ENCODE measurements at regions not wholly inside any gene's neighbourhood (a gene's known extent, or its start where the extent isn't known, plus 50 kb on each side); places are given as distances from the start of the nearest gene placed in this dataset.
A peak's percentile ranks its signal among the peaks of the same experiment; 100 is the strongest.

DNA sequence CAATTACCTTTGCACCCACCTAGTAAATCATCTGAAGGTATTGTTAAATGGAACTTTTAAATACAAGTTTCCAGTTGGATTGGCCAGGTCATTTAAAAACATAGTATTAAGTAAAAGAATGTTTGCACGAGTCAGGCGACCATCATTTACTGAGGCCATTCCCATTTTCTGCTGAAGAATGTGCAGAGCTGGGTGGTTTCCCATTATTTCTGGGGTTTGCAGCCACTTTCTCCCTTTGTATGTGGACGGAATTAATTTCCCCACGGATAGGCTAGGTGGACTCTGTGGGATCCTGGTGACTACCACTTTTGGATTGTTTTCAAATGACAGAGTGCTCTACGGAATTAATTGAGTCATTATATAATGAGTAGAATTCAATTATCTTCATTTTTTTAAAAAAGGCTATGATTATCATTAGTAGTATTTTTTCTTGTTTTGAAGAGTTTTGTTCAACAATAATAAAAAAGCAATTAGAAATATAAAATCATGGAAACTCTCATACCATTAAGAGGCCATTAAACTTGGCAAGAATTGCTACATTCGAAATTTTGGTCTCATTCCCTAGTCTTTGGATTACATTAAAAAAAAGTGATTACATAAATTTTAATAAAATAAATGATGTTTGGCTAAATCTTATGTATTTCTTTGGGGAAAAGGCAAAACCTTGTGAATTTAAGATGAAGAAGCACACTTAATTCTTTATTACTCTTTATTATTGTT lies 120.4 kb upstream of the FZD8 start:
- no peak for DNase-seq

DNA sequence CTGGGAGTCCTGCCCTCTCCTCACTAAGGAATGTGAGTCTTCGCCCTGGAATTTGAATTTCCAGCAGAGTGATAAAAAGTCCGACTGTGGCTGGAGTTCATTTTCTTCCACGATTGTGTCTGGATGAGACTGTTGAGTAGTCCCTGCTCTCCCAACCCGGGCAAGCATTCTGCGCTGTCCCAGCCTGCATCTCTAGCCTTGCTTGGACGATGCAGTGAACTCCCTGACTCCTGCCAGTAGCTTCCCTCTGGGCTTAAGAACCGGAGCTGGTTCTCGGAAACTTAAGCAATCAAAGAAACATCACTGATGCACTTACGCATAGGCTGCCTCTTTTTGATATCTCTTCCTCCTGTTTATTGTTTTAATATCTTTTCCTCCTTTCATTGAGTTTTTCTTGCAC lies 116.0 kb upstream of the FZD8 start:
- DNase-seq = no peak

DNA sequence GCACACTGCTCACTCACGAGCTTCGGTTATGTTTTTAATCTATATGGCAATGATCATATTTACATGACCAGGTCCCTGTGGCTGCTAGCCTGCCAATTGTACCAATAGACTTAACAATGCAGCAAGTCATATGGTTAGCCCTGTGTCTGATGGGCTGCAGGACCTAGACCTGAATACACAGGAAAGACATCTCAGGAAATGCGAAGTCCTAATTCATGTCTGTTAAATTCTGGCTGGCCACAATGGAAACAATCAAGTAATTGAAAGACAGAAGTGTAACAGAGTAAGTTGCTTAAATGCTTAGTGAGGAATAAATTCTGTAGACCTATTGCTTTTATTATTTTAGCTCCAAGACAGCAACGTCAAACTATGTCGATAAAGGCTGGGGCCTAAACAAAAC lies 112.4 kb upstream of the FZD8 start:
- no peak for DNase-seq

DNA sequence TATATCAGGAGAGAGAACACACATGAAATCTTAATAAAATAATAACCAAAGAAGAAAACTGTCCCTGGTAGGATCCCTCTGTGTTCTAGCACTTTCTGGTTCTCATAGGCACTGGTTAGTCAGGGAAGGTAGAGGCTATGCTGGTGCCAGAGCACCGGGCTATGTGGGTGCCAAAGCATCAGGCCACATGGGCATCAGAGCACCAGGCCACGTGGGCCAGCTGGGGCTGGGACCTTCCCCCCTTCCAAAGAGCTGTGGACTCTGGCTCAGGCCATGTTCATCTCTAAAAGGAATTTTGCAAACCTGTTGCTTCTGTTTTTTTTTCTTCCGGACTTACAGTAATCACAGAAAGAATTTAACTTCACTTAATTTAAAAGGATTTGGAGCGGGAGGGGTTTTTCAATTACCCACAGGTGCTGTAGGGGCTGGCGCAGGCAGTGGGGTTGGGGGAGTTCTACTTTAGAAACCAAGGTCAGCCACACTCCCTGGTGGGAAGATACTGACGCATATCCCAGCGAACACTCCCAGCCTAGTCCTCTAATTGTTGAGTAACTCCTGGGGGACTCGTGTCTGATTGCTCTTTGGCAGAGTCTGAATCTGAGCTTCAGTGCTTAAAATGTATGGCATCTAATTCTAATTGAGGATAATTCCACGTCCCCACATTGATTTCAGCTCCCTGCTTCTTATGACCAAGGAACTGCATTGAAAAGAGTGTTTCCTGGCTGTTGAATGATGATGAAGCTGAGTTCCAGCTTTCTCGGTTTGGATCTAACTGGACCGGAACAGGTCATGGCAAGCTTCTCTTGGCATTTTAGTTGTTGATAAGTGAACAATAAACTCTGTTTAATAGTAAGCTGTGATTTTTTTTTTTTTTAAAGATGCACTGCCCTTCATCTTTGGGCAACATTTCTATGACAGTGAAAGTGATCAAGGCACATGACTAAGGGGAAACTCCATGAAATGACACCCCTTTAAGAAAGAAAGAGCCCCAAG lies 110.7 kb upstream of the FZD8 start:
- DNase-seq = no peak

DNA sequence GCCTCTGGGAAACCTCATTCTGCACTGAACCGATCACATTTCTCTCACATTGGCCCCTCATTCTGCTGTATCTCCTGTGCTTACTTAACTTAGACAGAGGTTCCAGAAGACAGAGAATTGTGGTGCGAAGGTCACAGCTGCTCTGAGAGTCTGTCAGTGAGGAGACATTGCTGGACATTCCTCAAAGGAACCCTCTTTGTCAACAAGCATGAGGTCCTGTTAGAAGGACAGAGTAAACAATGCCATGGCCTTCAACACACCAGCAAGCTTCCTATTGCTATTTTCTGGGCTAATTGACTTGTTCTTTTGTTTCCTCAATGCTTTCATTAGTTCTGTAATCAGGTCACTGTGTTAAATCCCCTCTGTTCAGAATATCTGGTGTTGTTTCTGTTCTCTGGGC lies 109.3 kb upstream of the FZD8 start:
- no peak for DNase-seq

DNA sequence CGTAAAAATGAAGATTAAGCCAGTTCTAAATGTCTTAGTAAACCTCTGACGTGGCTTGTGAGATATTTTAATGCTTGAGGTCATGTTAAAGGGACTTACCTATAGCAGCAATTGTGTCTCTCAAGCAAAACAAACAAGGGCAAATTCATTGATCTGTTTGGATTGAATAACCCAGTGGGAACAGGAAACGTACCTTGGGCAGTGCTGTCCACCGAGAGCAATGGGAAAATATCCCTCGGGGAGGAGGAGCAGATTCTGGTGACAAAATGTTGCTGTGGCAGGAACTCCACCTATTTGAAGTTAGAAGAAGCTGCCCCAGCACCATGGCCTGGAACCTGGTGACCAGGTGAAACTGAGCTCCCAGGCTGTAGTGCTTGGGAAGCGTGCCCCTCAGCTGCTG lies 107.1 kb upstream of the FZD8 start:
- DNase-seq = no peak

DNA sequence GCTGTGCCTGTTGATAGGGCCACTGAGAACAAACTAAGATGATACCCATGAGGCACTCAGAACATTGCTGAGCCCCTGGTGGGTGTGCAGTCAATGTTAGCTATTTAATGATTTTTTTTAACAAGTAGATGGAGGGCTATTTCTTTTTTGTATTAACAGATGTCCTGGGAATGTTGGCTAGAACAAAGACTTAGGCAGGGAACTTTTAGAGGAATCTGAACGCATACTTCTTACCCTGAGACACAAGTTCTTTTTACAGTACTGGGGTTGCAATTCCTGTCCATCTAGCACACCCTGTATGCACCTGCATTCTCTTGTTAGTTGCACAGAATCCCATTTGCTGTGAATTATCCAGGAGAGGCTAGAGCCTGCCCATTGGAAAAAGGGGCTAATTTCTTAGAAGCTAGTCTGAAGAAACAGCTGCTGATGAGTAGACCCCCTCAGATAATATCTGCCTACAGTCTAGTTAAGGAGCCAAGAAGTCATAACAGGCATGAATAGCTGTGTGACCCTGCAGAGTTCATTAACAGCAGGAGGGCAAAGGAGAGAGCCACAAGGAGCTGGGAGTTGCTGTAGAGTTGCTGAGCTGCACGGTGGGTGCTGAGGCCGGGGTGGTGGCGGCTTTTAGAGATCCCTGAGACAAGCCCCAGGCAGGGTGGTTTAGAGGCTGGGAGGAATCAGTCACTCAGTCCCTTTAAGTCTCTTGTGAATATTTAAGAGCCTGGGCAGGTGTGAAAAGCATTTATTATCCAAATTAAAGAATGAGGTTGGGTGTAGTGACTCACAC lies 103.7 kb upstream of the FZD8 start:
- no peak for DNase-seq

DNA sequence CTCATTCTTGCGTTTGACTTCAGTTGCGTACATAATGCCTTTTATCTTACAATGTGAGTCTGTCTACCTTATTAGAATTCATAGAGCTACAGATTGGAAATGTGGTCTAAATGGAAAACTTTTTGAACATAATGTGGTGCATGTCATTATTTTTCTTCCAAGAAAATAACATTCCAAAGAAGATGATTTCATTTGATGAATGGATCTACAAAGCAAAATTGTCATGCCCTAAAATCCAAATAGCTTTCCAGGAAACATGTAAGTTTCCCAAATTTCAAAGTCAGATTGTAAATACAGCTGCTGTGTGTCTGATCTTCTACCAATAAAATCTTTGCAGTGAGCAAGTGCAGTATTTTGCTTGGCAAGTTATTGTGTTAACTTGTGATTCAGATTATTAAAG lies 101.8 kb upstream of the FZD8 start:
- no peak for DNase-seq

DNA sequence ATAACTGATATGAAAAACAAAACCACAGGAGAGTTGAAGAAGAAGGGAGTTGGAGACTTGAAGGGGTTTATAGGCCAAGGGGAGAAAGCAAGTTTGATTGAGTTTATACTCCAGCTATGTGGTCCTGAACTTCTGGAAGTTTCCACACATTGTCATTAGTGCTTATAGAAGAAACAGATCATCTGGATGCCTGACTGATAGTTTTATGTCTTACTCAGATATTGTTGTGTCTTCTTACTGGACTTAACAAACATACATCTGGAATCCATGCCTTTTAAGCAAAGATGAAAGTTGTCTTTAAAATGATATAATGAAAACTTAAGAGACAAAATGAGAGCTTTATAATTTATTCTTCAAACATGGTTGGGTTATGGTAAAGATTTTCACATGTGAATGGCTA lies 101.3 kb upstream of the FZD8 start:
- DNase-seq = no peak

DNA sequence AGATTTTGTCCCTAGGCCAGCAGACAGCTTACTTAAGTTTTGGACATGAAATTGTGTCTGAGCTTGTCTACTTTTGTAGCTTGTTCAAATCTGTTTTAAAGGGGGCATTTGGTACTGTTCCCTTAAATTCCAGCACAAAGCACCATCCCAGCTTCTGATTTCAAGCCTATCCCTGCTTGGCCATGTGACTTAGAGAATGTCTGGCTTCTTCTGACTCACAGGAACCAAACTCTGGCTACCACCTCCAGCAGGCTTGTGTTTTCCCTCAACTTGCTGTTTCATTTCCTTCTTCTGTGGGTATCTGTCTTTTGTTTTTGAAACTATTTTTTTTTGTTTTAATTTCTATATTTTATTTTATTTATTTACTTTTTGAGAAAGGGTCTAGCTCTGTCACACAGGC lies 97.9 kb upstream of the FZD8 start:
- DNase-seq = peak in 2 of 4 experiments; percentile 8 to 17

DNA sequence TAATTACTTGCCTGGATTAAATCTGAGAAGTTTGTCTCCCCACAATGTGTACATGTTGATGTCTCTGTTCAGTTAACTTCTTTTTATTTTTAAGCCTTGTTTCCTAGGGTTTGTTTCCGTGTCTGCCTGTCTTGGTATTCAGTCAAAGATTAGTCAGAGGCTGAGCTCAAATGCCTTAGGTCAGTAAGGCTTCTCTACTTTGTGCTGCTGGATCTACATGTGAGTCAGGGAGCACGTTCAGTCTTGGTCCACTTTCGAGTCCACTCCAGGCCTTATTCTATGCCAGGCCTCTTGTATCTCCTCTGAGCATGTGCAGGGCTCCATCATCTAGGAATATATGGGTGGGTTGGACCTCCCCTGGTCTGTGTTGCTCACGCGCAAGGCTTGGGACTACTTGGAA lies 93.3 kb upstream of the FZD8 start:
- DNase-seq = no peak

DNA sequence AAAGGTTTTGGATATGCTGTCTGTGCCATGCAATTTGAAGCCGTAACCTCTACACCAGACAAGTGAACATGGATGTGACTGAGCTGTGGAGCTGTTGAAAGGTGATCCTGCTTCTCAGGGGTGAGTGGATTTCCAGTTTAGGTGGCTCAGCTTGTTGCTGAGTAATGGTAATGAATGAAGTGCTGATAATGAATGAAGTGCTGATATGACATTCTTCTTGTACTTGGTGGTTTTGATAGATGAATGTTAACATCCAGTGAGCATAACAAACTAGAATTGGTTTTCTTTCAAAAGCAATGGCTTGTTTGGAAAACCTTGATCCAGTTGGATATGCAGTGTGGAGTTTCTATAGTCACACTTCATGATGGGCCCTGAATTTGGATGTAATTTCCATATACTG lies 89.7 kb upstream of the FZD8 start:
- no peak for DNase-seq

DNA sequence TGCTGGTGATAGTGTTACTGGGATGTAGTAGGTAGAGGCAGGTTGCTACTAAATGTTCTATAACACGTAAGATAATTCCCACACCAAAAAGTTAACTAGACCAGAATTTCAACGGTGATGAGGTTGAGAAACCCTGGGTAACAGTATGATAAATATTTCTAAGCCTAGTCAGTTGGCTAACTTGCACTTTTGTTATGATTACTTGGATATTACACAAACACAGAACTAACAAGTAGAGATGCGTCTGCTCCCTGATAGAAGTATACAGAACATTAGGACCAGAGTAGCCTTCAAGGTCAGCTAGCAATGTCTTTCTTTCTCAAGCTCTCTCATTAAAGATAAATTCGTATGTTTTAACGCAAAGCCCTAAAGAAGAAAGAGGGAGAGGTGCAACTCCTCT lies 86.2 kb upstream of the FZD8 start:
- no peak for DNase-seq

DNA sequence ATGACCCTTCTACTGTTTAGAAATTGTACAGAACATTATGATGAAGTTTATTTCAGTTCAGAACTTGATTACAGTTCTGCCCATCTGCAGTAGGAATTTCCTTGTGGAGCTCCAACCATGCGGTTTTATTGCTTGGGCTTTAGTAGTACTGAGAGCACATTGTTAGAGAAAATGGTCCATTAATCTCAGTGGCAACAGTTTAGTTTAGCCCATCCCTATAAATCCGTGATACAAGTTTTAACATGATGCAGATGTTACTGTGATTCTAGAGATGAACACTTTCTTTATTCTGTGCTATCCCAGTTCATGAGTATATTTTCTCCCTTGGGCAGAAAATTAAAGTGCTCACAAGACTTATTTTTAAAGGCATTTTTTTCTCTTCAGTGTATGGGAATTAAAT lies 84.8 kb upstream of the FZD8 start:
- DNase-seq = no peak

DNA sequence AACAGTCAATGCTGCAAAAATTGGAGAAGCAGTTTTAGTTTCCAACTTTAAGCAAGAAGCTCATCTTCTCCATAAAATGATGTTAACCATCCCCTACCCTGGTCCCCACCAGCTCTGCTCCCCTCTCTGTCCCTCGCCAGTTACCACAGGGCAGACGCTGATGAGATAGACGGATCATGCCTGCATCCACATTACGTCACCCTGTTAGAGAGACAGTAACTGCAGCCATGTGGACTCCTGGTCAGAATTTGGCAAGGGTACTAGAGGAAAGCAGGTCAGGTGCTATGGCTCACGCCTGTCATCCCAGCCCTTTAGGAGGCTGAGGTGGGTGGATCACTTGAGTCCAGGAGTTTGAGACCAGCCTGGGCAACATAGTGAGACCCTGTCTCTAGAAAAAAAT lies 81.9 kb upstream of the FZD8 start:
- no peak for DNase-seq

DNA sequence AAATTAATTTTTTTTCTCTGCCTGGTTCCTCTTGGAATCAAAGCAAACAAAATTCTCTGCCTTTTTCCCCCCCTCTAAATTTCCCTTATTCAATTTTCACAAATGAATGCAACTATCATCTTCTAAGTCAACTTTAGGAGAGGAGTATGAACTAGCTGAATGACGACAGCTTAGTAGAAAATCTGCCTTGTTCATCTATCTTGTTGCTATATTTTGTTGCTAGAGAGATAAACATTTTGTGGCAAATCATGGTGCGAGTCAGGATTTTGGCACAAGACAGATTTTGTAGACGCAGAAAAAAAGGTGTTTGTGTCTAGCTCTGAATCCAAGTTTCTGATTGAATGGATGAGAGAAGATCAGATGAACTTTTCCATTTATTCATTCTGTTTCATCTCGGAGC lies 81.0 kb upstream of the FZD8 start:
- no peak for DNase-seq

DNA sequence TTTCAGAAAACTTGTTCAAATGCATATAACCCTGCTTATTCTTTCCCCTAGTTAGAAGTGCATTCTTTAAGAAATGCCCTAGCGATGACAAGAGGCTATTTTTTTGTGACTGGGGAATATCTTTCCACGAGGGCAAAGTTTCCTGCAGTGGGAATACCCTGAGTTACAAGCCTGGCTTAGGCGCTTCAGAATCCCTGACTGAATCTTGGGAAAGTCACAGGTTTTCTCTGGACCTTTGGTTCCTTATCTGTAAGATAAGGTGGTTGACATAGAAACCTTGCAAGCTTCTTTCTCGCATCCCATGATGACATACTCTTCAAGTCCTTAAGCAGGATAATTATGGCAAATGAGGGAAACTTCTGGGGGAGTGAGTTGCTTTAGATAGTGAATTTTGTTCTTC lies 80.5 kb upstream of the FZD8 start:
- no peak for DNase-seq

DNA sequence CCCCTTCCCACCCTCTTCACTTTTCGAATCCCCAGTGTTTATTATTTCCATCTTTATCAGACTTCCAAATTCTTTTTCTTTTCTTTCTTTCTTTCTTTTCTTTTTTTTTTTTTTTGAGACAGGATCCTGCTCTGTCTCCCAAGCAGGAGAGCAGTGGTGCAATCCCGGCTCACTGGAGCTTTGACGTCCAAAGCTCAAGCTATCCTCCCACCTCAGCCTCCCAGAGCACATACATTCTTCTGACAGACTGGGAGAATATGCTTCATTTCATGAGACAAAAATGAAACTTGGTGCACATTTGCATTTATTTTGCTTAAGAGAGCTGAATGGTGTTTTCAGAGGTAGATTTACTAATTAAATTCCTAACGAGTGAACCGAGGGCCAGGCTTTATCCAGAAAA lies 80.1 kb upstream of the FZD8 start:
- DNase-seq = no peak

DNA sequence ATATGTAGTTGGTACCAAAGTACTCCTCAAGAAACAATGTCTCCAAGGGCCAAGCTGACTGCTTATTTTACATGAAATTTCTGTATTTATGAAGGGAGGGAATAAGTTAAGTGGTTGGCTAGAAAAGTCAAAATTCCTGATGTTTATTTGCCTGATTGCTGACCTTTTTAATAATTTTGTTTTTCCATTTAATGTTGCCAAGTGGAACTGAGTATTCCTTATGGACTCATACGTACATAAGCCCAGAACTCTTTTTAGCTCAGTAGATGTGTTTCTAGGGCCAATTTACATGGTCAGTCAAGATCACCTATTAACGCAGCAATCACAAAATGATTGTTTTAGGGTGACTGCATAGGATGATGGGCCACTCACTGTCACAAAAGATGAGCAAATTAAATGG lies 78.3 kb upstream of the FZD8 start:
- DNase-seq = no peak

DNA sequence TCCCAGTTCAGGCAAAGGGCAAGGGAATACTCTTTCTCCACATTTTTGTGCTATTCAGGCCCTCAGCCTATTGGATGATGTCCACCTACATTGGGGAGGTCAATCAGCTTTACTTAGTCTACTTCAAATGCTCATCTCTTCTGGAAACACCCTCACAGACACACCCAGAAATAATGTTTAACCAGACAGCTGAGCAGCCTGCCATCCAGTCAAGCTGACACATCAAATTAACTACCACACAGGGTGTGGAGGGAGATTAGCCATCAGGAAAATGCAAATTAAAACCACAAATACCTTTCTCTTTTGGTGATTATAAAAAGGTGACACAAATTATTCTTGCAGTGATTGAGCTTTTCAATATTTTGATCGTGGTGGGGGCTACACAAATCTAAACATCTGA lies 74.7 kb upstream of the FZD8 start:
- DNase-seq = no peak

DNA sequence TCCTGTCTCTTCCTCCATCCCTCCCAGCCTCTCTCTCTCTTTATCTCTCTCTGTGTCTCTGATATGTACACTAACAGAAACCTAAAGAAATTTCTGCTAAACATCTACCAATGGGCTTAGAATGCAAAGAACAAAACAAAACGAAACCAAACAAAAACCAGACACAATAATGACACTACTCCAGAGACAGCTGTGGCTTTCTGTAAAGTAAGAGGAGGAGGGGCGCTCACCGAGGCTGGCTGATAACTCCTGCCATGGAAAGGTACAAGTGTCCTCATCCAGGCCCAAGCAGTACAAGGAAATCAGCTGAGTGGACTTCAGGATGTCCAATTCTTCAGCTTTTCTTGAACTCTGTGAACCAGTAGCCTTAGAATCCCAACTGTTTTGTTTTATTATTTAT lies 70.4 kb upstream of the FZD8 start:
- no peak for DNase-seq

DNA sequence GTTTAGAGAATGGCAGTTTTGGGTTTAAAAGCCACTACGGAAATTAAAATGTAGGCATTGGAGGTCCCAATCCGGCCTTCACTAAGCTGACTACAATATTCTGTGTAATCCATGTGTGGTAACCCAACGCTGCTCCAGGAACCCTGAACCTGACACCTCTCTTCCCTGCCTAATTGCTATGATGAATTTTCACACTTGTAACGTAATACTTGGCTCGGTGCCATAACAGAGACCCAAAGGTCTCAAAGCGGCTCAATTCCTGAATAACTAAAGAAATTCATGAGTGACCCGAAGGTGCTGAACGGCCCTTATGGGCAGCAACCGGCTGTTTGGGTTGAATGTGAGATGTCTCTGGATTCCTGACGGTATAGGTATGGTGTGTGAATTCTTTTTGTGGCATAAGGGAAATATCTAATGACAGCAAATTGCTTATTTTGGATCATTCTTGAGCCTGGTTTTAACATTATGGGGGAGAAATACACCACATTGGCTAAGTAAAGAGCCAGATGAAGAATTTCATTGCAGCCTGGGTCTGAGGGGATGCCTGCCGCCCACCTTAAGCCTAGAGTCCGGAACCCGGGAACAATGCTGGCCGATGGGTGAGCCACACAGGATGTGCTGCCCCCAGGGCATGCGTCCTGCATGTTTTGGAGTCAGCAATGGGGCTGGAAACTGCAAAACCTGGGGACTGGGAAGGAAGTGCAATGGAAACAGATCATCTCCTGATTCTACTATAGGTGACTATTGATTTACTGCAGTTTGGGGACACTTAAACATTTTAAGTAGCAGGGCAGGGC lies 69.7 kb upstream of the FZD8 start:
- no peak for DNase-seq
